ENCODE measurements at regions not wholly inside any gene's neighbourhood (a gene's known extent, or its start where the extent isn't known, plus 50 kb on each side); places are given as distances from the start of the nearest gene placed in this dataset.

GRCh38 chr20:24385547-24385946 lies 83.9 kb upstream of the SYNDIG1 start:
- intact Hi-C loops (cut with micrococcal nuclease; ENCODE audit: unreplicated experiment) = no loop called here
- no peak overlapping the region for H3K4me3 Mint-ChIP-seq (ENCODE audit: unreplicated experiment)
- no peak for TF ChIP-seq CTCF (IDR thresholded peaks at IDR 0.05; ENCODE audit: insufficient read depth in 1 of 2, low read depth in 1 of 2, low read length in 1 of 2, severe bottlenecking in 1 of 2, unreplicated experiment in 1 of 2)
- Histone ChIP-seq H3K4me3 (ENCODE audit: low read depth, low read length) (no peak overlapping the region), H3K4me1 (no peaks in the 10 kb centered on the region), H3K36me3 (ENCODE audit: control insufficient read depth, insufficient read depth, low read length) (no peaks in the 10 kb centered on the region), H3K9me3 (no peaks in the 10 kb centered on the region), H3K27me3 (replicated peaks; ENCODE audit: control insufficient read depth, insufficient read depth, low read length) (no peaks in the 10 kb centered on the region; the same call in none of the 2 replicates)
- H3K36me3 Mint-ChIP-seq (ENCODE audit: insufficient read depth, unreplicated experiment) = no peaks in the 10 kb centered on the region
- H3K4me1 Mint-ChIP-seq (ENCODE audit: low read depth, unreplicated experiment) = no peaks in the 10 kb centered on the region
- BruUV-seq (replicated peaks) = no TSS peak
- H3K27me3 Mint-ChIP-seq (ENCODE audit: insufficient read depth, unreplicated experiment) = peaks cover 41% of the 10 kb centered on the region
- no peak for DNase-seq
- no peaks in the 10 kb centered on the region for H3K9me3 Mint-ChIP-seq (ENCODE audit: unreplicated experiment)
- H3K27ac Mint-ChIP-seq (ENCODE audit: unreplicated experiment) = no peak overlapping the region
- ChIA-PET POLR2A (no interaction called here), CTCF (no interaction called here)

GRCh38 chr20:24384865-24385264 lies 84.6 kb upstream of the SYNDIG1 start:
- ChIA-PET POLR2A (no interaction called here), CTCF (no interaction called here)
- no peaks in the 10 kb centered on the region; the same call in none of the 2 replicates for H3K27me3 ChIP-seq (replicated peaks; ENCODE audit: control insufficient read depth, insufficient read depth, low read length)
- intact Hi-C loops (cut with micrococcal nuclease; ENCODE audit: unreplicated experiment) = no loop called here
- H3K36me3 ChIP-seq (ENCODE audit: control insufficient read depth, insufficient read depth, low read length) = no peaks in the 10 kb centered on the region
- no peak for DNase-seq
- Mint-ChIP-seq H3K36me3 (ENCODE audit: insufficient read depth, unreplicated experiment) (no peaks in the 10 kb centered on the region), H3K27ac (ENCODE audit: unreplicated experiment) (no peak overlapping the region), H3K4me3 (ENCODE audit: unreplicated experiment) (no peak overlapping the region), H3K4me1 (ENCODE audit: low read depth, unreplicated experiment) (no peaks in the 10 kb centered on the region), H3K9me3 (ENCODE audit: unreplicated experiment) (no peaks in the 10 kb centered on the region), H3K27me3 (ENCODE audit: insufficient read depth, unreplicated experiment) (peaks cover 39% of the 10 kb centered on the region)
- H3K4me3 ChIP-seq (ENCODE audit: low read depth, low read length) = no peak overlapping the region
- no peaks in the 10 kb centered on the region for H3K4me1 ChIP-seq
- no peak for TF ChIP-seq CTCF (IDR thresholded peaks at IDR 0.05; ENCODE audit: insufficient read depth in 1 of 2, low read depth in 1 of 2, low read length in 1 of 2, severe bottlenecking in 1 of 2, unreplicated experiment in 1 of 2)
- no peaks in the 10 kb centered on the region for H3K9me3 ChIP-seq
- no TSS peak for BruUV-seq (replicated peaks)

- H3K4me3 Mint-ChIP-seq (ENCODE audit: unreplicated experiment) = no peak overlapping the region
- no peak for DNase-seq
- Histone ChIP-seq H3K36me3 (ENCODE audit: control insufficient read depth, insufficient read depth, low read length) (no peaks in the 10 kb centered on the region), H3K9me3 (no peaks in the 10 kb centered on the region), H3K4me3 (ENCODE audit: low read depth, low read length) (no peak overlapping the region), H3K4me1 (no peaks in the 10 kb centered on the region), H3K27me3 (replicated peaks; ENCODE audit: control insufficient read depth, insufficient read depth, low read length) (no peaks in the 10 kb centered on the region; the same call in none of the 2 replicates)
- H3K27ac Mint-ChIP-seq (ENCODE audit: unreplicated experiment) = no peak overlapping the region
- peaks cover 33% of the 10 kb centered on the region for H3K27me3 Mint-ChIP-seq (ENCODE audit: insufficient read depth, unreplicated experiment)
- CTCF ChIA-PET = interaction anchor here (0.7 kb wide), 1 partner anchor 478 kb away, joined by 3 read pairs; no protein-coding TSS in a partner anchor
- H3K9me3 Mint-ChIP-seq (ENCODE audit: unreplicated experiment) = no peaks in the 10 kb centered on the region
- H3K4me1 Mint-ChIP-seq (ENCODE audit: low read depth, unreplicated experiment) = no peaks in the 10 kb centered on the region
- no peak for TF ChIP-seq CTCF (IDR thresholded peaks at IDR 0.05; ENCODE audit: insufficient read depth in 1 of 2, low read depth in 1 of 2, low read length in 1 of 2, severe bottlenecking in 1 of 2, unreplicated experiment in 1 of 2)
- no peaks in the 10 kb centered on the region for H3K36me3 Mint-ChIP-seq (ENCODE audit: insufficient read depth, unreplicated experiment)
- POLR2A ChIA-PET = no interaction called here
- intact Hi-C loops (cut with micrococcal nuclease; ENCODE audit: unreplicated experiment) = no loop called here
- BruUV-seq (replicated peaks) = no TSS peak
Measured at GRCh38 chr20:24382743-24383142, 86.7 kb upstream of the SYNDIG1 start.

Data from Caco-2 (cell line).